Hematopoietic multipotent progenitor cell (in vitro differentiated cells): ENCODE measurements at regions not wholly inside any gene's neighbourhood (a gene's known extent, or its start where the extent isn't known, plus 50 kb on each side); places are given as distances from the start of the nearest gene placed in this dataset.
"Not testable (repeated sequence)": the region's sequence is repeated elsewhere in the genome, so short reads cannot be mapped to it uniquely, and the experiment has no call there.

Experiments
- DNase-seq, 3 donors: peaks; one replicate each; pipeline ENCODE4 v3.0.0-alpha.2; 2011 to 2015; ENCODE audit warnings: low read depth in 2 of 3, low spot score in 2 of 3

DNA sequence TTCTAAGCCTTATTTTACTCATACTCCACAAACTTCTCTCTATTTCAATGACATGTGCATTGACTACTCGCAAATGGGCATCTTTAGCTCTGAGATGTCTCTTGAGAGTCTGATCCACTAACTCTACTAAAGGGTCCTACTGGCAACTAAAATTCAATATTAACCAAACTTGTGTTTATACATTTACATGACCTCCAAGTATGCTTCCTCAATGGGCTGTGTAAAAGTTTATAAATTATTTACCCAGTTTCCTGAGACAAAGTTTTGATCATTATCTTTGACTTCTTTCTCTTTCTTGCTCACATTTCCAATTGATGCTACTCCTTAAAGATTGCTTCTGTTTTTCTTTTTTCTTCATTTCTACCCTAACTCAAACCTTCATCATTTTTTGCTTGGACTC is 510.1 kb upstream of the DAB2 start:
- DNase-seq = no peak

DNA sequence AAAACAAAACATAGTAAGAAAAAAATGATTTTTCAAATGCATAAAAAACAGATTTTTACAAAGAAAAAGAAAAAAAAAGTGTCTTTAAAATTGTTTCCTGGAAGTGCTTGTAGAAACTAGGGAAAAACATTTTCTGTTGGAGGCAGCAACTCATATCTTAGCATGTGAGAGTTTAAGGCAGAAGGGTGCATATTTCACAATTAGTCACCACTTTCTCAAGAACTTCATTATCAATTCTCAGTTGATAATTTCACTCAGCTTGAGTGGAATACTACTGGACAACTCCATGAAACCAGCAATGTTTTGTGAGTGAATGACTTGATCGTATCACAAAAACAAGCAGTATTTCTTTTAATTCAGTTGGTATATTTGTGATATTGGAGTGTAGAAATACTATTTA is 508.3 kb upstream of the DAB2 start:
- no peak for DNase-seq

DNA sequence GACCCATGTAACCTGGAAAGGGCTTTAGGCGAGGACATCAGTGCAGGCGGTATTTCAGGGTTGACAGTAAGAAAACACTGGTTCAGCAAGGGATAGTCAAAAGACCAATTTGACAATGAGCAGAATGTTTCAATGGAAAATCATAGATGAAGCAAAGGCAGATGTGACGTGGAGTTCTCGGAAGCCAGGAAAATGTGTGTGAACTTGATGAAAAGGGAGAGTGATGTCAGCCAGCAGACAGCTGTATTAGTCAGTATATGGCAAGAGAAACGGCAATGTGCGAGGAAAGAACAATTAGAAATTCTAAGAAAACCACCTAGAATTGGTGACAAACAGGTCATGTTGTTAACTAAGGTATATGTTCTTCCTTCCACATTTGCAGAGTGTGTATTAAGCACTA is 503.9 kb upstream of the DAB2 start:
- DNase-seq = no peak

DNA sequence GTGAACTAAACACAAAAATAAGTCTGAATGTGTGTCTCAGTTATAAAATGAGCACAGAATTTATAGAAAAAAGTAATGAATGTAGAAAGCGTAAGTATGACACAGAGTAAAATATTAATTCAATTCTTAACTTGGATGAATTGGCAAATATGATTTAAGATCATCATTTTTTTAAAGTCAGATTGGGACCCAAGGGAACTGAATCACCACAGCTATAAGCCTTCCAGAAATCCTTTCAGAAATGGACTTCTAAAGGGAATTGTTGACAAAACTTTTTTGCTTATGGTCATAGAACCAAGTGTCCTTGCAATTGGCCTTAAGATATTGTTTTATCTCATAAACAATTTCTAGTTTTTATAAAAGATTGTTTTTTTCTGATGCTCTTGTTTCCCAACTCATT is 495.1 kb upstream of the DAB2 start:
- DNase-seq = no peak

DNA sequence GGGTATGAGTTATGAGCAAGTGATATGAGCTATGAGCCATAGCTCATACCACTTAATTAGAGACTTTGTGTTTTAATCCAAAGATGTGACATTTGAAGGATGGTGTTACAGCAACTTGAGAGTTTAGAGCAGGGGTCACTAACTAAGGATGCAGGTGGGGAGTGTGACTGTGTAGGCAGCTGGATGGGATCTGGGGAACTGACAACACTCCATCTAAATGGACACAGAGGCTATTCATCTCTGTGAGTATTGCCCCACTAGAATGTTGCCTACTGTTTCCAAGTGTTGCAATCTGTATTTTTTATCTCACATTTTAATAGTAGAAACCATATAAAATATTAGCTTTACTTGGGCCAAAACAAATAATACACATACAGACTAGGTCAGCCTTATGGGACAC is 488.1 kb upstream of the DAB2 start:
- DNase-seq = no peak

DNA sequence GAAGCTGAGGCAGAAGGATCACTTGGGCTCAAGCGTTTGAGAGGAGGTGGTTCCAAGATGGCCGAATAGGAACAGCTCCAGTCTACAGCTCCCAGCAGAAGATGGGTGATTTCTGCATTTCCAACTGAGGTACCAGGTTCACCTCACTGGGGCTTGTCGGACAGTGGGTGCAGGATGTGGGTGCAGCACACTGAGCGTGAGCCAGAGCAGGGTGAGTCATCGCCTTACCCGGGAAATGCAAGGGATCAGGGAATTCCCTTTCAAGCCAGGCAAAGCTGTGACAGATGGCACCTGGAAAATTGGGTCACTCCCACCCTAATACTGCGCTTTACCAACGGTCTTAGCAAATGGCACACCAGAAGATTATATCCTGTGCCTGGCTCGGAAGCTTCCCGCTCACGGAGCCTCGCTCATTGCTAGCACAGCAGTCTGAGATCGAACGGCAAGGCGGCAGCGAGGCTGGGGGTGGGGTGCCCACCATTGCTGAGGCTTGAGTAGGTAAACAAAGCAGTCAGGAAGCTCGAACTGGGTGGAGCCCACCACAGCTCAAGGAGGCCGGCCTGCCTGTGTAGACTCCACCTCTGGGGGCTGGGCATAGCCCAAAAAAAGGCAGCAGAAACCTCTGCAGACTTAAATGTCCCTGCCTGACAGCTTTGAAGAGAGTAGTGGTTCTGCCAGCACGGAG is 482.6 kb upstream of the DAB2 start:
- not testable (repeated sequence) for DNase-seq

DNA sequence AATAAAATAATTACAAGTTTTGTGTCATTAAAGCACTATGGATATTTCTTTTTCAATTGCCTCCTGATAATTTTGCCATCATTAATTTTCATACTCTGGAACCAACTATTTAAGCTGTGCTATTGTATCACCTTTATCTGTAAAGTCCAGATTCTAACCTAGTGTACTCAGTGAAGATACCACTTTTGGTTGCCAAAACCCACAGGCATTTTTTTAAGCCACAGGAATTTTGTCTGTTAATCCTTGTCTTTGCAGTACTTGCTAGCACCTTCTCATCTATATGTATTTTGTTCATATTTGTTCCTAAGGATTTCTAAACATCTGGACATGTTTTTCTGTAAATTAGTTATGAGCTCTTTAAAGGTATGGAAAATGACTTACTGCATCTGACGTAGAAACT is 481.4 kb upstream of the DAB2 start:
- no peak for DNase-seq

DNA sequence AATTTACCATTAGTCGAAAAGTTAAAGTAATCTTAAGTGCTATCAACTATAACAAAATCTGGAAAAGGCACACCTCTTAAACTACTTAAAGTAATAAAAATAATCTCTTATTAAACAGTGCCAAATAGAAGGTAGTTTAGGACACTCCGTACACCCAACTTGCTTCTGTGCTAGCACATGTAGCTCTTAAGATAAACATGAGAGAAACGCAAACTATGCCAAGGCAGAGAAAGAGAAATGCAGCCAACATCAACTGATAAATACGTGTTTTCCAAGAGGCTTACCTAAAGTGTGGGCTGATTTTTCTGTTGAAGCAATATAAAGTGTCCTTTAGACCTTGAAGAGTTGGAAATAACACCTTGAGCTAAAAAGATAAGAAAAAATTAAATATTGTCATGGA is 480.6 kb upstream of the DAB2 start:
- no peak for DNase-seq

DNA sequence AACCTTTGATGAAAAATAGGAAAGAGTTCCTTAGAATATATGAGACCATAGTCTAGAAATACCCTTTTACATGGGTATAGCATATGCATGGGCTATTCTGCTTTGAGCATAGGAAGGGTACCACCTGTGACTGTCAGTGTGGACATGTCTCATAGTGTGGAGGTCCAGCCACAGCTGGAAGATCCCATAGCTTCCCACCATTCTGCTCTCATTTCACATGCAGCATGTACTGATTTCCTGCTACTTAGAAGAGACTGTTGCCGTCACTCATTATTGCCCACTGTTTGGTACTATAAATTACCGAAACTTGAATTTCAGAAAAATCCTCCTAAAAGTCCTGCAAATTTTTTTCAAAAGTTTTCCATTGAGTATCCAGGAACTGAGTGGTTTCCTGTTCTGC is 477.8 kb upstream of the DAB2 start:
- DNase-seq = no peak

DNA sequence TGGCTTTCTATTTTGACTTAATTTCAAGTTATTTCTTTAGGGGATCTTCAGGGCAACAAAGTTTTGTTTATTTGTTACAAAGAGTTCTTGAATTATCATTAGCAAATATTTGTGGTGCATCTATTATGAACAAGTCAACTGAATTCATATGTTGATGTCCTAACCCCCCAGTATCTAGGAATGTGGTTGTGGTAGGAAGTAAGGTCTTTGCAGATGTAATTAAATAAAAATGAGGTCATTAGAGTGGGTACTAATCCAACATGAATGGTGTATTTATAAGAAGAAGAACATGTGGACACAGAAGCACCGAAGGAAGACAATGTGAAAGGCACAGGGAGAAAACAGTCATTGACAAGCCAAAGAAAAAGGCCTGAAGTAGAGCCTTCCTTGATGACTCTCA is 474.0 kb upstream of the DAB2 start:
- DNase-seq = no peak

DNA sequence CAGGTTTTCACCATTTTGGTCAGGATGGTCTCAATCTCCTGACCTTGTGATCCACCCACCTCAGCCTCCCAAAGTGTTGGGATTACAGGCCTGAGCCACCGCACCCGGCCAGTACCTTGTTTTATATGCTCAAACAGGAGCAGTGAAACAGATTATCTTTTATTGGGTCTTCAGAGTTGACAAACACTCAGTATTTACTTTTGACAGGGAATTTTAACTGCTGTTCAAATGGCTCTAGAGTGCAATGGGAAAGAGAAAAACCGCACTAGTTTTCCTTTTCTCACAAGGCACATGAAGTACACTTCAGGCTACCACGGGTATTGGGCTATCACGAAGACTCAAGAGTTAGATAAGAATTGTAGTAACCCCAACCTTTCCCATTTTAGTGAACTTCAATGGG is 471.9 kb upstream of the DAB2 start:
- no peak for DNase-seq

DNA sequence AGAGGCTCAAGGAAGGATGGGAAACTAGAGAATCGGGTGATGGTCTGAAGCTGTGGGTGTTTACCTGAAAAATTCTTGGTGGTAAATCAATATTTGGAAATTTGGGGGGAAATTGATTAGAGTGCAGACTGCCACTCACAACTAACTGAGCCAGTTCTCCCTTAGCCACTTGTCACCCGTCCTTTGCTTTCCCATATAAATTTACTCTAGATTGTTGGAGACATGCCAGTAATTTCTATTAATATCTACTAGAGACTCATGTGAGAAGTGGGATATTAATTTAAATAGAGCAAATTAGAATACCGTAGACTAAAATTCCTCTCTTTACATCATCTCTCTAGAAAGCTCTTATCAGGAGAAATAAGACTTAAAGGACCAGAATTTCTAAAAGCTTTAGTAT is 471.3 kb upstream of the DAB2 start:
- no peak for DNase-seq

DNA sequence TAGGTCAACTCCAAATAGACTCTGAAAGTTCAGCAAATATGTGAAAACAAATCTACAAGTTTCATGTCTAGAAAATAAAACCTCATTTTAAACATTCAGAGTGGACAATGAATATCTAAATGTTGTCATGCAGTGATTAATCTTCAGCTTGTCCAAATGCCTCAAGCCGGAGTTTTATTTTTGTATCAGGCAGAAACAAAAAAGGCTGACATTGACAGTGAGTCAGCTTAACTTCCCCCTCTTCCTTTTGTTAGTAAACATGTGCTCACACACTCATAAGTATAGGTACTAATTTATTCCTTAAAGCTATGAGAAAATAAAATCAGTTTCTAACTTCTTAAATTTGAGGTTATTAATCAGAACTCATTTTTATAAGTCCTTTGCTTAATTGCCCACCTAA is 467.9 kb upstream of the DAB2 start:
- no peak for DNase-seq

DNA sequence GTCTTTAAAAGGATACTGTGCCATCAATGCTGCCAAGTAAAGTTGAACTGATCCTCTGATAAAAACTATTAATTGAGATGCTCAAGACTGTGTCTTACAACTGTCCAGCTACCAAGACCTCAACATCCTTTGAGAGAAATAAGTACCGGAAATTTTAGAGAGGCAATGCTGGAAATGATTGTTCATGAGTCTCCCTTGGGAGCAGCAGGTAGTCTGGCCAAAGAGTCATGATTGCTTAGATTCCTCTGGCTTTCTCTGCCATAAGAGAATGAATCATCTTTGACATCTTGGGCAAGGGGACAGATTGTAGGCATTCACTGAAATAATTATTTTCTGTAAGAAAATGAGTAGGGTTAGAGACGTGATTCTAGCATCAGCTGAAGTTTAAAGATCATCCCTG is 466.6 kb upstream of the DAB2 start:
- no peak for DNase-seq

DNA sequence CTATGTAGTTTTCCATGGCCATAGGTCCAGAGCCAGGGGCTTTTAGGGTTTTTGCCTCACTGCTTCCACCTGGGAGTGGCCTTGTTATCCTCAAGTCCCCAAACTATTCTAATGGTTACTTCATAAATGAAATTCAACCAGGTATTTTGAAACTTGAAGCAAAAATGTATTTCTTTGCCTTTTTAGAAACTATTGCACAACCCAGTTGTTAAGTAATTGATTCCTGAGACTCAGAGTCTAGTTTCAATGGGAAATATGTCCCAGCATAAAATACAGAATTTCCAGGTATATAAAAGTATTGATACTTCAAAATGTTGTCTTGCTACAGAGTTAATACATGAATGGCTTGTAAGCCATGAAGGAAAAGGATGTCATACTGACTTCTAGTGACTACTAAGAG is 456.2 kb upstream of the DAB2 start:
- no peak for DNase-seq

DNA sequence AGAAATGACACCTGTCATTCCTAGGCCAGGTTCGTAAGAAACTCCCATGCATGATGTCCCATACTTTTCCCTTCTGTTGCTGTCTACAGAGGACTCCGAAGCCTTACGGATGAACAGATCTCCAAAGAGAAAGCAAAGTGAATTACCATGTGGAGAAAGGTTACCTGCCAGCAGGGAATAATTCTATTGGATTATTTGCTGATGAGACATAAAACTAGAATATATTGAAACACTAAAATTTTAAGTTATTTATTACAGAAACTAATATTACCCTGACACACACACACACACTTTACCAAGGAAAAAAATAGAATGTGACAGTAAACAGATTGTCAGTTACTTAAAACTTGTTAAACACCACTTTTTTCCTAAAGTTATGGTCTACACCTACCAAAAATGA is 452.7 kb upstream of the DAB2 start:
- DNase-seq = no peak

DNA sequence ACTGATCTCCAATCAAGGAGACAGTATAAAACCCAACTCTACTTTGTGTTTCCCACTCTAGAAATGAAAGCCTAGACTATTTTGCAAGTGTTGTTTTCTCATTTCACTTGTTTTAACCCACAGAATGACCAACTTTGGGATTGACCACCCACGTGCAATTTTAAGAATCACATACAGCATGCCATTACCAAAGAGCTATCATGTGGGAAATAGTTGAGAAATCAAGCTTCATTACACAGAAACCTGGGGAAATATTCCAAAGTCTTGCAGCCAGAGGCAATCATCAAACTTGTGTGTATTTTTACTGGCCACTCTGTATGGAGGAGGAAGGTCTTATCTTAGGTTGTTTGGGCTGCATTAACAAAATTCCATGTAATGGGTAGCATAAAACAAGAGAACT is 451.4 kb upstream of the DAB2 start:
- DNase-seq = no peak

DNA sequence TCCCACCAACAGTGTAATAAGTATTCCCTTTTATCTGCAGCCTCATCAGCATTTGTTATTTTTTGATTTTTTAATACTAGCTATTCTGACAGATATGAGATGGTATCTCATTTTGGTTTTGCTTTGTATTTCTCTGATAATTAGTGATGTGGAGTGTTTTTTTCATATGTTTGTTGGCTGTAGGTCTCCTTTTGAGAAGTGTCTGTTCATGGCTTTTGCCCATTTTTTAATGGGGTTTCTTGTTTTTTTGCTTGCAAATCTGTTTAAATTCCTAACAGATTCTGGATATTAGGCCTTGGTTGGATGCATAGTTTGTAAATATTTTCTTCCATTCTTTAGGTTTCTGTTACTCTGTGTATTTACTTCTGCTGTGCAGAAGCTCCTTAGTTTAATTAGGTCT is 445.4 kb upstream of the DAB2 start:
- DNase-seq = no peak

DNA sequence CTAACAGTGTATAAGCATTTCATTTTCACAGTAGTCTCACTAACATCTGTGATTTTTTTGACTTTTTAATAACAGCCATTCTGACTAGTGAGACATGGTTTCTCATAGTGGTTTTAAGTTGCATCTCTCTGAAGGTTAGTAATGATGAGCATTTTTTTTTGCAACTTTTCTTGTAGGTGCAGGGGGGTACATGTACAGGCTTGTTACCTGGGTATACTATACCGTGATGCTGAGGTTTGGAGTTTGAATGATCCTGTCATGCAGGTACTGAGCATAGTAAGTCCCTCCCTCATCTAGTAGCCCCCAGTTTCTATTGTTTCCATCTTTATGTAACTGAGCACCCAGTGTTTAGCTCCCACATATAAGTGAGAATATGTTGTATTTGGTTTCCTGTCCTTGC is 444.6 kb upstream of the DAB2 start:
- DNase-seq = no peak

DNA sequence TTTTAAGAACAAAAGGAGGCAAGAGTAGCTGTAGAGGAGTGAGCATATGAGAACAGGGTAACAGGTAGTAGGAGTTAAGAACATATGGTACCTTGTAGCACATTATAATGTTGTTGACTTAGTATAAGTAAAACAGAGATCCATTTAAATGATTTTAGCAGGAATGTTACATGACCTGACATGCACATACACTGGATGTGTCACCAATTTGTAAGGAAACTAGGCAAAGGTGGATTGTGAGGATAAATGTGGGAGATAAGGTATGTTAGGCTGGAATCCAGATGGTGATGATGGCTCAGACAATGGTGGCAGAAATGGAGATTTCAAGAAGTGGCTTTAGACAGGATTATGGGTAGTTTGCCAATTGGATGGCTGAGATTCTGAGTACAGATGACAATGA is 443.1 kb upstream of the DAB2 start:
- DNase-seq = no peak

DNA sequence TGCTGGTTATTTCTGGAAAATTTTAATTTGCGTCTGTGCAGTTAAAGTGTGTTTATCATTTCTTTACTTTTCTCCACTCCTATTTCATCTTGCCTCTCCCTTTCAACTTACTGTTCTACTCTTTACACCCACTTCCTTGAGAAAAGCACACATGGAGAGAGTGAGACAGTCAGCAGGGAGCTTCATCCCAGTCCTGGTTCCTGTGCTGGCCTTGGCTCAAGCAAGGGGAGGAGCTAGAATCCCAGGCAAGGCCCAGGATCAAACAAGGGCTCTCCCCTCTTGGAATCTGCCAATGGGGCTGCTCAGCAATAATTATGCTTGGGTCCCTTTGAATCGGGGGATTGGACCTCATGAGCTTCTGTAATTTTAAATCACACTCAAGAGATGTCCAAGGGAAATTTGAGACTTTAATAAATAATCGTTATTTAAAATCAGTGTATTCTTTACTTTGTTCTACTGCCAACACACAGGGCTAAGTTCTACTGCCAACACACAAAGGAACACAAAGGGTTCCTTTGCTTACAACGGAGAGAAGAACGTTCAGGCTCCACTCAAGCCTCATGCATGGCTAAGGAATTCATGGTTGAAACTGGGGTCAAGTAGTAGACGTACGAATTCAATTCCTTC is 439.3 kb upstream of the DAB2 start:
- no peak for DNase-seq

DNA sequence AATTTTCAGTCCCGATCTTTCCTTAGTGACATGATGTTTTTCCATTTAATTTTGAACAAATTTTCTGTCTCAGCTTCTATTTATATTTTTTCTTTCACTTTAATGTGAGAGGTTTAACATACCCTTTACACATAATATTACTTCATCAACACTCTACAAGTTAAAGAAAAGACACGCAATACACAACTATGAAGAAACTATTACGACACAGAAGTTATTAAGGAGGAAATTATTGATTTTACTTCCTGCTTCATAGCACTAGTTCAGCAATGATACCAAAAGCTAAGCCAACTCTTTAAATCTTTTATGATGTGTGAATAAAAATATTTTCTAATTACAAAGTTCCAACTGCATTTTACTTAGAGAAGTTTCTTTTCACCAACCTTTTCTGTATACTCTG is 432.3 kb upstream of the DAB2 start:
- no peak for DNase-seq

DNA sequence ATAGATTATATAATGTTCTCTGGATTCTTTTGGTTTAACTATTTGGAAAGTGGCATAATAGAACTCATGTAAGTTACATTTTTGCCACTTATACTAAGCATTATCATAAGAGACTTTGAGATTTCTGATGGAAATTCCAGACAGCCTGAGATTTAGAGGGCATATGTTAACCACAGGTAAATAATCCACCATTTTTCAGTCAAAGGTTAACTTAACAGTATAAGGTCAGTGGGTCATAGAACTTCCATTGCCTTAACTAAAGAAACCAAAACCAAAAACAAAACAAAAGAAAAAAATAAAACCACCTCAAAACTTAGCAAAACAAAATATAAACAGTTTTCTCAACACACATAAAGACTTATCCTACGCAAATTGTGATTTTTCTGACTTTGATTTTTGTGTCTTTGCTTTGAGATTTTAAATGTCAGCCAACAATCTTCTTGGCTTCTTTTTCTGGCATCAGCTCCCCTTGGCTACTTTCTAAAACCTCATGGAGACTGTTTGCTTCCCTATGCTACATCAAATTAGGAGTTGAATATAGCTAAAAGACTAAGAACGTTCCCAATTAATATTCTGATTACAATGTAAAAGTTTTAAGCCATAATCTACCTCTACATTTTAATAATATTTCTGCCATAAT is 430.1 kb upstream of the DAB2 start:
- DNase-seq = no peak
